HG02610 (cell line): ENCODE measurements at regions not wholly inside any gene's neighbourhood (a gene's known extent, or its start where the extent isn't known, plus 50 kb on each side); places are given as distances from the start of the nearest gene placed in this dataset.

Experiments used
- ATAC-seq: cut with Tn5 transposase; IDR thresholded peaks from one replicate; pipeline ENCODE4 v1.9.1; 2021; ENCODE audit warnings: mild to moderate bottlenecking, moderate library complexity; ENCODE audit not compliant: unreplicated experiment

GRCh38 chr6:156391061-156391672 lies 386.0 kb upstream of the ARID1B start:
- no peak for ATAC-seq

GRCh38 chr6:156390621-156391020 lies 386.6 kb upstream of the ARID1B start:
- ATAC-seq = no peak

GRCh38 chr6:156389296-156389695 lies 387.9 kb upstream of the ARID1B start:
- ATAC-seq = no peak

DNA sequence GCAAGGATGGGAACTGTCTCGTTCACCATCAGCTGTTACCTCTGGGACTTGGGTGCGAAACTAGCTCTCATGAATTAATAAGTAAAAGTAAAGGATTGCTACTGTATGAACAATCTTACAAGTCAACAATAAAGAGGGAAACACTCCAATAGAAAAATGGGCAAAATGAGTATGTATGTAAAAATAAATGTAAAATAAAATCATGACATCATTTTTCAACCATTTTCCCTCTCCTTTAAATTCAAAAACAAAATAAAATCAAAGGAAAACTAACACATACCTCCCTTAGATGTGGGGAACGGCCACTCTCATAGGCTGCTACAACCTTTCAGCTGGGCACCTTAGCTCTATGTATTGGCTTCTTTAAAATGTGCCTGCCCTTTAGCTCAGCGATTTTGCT lies 389.7 kb upstream of the ARID1B start:
- no peak for ATAC-seq

DNA sequence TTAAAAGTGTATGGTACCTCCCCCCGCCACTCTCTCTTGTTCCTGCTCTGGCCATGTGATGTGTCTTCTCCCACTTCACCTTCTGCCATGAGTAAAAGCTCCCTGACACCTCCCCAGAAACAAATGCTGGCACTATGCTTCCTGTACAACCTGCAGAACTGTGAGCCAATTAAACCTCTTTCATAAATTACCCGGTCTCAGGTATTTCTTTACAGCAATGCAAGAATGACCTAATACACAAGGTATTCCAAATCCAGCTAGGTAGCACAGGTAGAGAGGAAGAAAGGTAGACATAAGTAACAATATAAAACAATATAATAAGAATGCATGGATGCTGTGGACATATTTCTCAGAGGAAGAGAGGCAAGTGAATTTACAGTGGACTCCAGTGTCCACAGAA lies 394.1 kb upstream of the ARID1B start:
- no peak for ATAC-seq

DNA sequence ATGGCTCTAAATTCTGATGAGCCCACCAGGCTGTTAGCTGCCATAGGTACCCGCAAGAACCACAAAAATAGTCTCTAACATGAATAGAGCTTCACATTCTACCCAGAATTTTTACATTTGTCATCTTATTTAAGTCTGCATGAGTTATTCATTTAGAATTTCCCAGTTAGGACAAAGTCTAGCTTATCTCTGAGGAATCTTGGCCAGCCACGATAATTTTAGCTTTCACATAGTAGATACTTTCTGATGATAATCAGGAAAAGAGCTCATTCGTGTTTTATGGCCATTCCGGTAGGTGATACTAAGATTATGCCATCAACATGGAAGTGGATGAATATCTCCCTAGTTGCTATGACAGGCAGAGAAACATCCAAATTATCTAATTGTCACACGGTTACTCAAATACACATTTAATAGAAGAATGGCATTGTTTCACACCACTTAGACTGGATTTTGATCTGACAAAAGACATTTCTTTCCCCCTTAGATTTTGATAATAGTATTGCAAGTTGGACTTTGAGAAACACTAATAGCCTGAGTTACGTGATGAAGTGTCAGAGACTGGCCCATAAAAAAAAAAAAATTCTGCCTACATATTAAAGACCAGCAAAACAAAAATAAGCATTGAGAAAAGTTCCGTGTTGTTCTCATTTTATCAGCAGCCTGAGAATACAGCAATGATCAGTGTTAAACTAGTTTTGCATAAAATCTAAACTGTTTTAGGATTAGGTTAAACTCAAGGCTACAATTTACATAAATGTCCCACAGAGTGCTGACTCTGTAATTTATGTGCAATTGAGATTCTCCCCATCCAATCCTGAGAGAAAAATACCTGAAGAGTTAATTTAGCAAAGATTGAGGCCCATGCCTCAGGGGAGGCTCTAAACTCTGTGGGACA lies 397.5 kb upstream of the ARID1B start:
- ATAC-seq = no peak

DNA sequence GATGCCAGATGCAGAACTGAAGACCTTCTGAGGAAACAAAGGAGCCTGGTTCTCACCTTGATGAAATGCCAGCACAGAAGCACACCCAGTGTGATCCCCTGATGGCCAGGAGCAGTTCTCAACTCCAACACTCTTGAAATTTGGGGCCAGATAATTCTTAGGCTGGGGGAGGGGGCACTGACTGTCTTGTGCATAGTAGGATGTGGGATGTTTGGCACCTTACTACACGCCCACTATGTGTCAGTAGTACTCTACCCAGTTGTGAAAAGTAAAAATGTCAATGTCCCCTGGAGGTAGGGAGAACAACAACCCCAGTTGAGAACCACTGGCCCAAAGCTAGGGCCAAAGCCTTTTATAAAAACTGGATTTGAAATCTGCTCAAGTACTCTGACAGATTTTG lies 398.3 kb upstream of the ARID1B start:
- ATAC-seq = no peak

DNA sequence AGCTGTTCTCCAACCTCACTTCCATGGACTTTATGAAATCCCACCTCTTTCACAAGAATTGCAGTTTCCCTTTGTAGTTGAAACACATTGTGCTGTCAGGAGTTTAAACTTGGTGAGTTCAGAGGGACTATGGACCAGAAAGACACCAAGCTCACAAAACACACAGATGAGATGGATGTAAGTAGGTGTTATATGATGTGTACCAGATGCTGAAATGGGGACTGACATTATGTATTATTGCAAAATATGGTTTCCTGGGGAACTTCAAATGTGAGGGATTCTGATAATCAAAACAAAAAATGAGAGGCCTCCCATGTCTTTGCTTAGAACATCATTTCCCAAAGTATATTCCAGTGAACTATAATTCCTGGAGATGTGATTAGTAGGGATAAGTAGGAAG lies 401.1 kb upstream of the ARID1B start:
- no peak for ATAC-seq

DNA sequence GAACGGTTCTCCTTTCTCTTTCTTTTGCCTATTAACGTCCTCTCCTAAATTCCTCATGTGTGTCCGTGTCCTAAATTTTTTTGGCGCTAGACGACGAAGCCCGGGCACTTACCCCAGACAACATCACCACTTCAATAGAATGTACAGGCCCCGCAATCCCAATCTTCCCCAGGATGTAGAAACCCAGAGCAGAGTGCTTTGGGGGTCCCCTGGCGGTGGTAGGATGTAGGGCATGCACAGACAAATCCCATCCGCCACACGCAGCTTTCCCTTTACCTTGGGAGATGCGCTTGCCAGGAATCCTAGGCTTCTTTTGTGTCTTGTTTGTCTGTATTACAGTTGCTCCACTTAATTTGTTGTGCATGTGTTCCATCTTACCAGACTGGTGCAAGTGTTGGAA lies 417.3 kb upstream of the ARID1B start:
- no peak for ATAC-seq

DNA sequence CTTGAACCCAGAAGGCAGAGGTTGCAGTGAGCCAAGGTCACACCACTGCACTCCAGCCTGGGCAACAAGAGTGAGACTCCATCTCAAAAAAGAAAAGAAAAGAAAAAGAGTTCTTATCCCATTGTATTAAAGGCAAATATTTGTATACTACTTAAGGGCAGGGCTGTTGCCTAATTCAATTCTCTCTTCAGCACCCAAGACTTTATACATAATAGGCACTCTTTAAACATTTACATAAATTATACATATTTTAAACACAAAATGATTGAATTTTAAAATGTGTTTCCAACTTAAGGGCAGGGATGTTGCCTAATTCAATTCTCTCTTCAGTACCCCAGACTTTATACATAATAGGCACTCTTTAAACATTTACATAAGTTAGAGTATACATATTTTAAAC lies 424.3 kb upstream of the ARID1B start:
- ATAC-seq = no peak

DNA sequence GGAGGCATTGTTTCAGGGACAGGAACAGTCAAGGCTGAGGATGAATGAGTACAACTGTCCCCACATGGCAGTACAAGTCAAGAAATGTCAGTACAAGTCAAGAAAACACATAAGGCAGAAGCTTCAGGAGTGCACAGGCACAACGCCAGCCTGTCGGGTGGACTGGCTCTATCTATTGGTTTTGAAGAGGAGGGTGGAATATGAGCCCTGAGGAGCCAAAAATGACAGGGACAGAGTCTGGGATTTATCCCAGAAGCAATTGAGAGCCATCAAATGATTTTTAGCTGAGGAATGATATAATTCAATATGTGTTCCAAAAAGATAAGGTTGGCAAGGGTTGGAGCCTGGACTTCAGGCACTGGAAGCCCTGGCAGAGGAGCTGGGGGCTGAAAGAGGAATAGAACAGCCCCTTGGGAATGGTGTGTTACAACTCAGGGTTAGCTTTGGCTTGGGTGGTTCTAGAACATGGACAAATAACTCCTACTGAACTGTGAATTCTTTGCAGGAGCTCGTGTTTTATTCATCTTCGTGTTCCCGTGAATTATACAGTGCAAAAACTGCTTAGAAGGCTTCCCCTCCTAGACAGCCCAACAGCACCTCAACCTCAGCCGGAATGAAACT lies 425.7 kb upstream of the ARID1B start:
- no peak for ATAC-seq

DNA sequence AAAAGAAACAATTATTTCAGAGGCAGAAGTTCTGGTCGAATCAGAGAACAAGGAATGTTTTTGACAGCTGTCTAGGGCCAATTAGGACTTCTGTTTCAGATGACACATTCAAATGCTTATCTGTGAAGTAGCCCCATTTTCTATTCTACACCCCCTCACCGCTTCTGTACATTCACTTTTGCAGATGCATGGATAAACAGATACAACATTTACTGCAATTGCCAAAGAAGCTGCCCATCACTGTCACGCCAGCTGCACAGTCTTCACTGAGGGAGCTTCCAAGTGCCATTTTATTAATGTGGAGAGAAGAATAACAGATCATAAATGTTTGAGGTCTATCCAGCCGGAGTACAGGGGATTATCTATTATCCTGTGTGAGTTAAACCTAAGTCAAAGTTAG lies 426.8 kb upstream of the ARID1B start:
- ATAC-seq = no peak

DNA sequence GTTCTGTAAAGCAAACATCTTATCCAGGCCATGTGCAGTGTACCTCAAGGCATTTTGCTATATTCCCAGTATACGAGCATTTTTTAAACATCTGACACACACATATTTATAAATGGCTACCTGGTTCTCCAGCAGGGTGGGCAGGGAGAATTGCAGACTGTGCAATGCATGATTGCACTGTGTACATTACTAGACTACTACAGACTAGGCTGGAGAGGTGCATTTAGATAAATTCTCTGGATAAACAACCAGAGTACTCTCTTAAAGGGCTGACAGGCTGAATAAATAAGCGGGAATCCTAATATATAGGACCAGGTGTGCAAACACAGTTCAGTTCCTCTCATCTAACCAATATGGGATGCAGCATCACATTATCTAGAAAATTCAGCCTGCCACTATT lies 428.3 kb upstream of the ARID1B start:
- ATAC-seq = no peak

DNA sequence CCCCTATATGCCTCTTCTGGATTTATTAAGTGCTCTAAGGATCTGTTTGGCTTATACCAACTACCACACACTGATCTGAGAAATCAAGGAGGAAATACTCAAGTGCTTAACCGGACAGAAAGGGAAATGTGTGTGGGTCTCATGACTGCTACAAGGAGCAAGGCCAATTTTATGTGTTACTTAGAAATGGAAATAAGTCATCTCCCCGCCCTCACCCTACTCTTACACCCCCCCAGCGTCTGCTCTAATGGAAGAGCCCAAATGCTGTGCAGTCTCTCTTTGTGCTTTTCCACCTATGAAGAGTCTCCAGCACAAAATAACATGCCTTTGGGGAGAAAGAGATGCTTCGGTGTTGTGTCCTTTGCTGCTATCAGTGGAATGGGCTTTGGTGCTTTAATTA lies 428.8 kb upstream of the ARID1B start:
- ATAC-seq = no peak

DNA sequence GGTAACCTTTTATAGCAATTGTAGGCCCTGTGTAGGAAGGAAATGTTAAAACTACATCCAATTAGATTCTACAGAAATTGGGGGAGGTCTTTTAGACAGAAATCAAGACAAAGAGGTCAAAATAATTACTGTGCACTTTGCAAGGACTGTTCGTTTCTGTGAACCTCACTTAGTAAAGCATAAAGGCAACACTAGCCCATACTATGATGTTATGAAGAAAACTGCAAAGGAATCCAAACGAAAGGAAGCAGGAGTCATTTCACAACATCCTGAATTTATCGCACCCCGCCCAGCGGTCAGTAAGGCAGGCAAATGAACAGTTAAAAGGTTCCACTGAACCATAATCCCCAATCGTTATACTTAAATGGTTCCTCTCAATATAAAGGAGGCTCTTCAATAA lies 429.5 kb upstream of the ARID1B start:
- no peak for ATAC-seq

DNA sequence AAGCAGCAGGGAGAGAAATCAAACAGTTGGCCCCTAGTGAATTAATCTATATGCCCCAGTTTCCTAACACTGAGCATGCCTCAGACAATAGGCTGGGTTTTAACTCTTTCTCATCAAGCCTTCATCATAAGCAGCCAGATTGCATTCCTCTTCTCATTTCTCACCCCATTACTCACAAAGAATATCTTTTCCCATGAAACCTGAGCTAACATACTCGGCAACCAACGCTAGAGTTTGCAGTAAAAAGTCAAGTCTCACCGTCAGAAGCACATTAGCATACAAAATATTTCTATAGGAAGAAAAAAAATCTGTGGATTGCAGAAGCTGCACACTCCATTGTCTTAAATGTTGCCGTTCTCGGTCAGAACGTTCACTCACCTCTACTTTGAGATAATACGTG lies 429.9 kb upstream of the ARID1B start:
- no peak for ATAC-seq

DNA sequence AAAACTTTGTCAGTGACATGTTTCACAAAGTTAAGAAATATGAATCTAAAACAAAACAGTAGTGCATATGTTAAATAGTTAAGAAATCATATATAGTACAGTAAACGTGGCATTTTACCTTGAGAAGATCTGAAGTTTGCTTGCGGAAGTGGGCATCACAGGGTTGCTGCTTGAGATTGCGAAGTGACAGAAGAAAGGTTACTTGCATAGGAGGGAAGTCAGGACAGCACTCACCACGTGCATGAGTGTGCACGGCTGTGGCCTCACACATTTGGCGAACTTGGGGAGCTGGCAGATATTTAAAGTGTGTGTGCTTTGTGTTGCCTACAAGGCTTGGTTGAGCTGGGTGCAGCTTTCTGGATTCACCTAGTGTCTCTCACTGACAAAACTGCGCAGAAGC lies 431.5 kb upstream of the ARID1B start:
- ATAC-seq = no peak

DNA sequence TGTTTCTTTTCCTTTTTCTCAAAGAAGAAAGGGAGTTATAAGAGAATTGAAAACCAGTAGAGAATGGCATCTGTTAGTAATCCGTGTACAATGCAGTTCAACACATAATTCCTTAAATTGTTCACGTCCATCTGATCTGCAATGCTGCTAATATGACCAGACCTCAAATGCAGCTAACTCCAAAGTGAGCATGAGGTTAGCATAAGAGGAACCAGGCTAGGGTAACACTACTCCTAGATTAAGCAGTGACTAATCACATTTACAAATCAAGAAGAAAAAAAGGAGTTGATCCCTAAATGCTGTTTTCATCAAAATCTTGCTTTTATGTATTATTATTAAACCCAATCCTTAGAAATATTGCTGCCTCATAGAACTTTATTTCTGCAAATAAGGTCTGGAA lies 432.7 kb upstream of the ARID1B start:
- no peak for ATAC-seq

DNA sequence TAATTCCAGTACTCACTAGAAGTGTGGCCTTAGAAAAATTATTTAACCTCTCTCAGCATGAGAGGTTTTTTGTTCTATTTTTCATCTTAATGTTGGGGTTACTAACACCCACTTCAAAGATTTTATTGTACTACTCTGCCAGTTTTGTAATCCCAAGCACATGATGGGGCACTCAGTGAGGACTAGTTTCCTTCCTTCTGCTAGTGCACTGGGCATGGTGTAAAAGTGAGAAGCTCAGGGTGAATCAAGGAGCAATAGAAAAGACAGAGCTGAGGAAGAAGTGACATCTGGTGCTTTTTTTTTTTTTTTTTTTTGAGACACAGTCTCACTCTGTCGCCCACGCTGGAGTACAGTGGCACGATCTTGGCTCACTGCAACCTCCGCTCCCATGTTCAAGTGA lies 439.4 kb upstream of the ARID1B start:
- ATAC-seq = no peak

DNA sequence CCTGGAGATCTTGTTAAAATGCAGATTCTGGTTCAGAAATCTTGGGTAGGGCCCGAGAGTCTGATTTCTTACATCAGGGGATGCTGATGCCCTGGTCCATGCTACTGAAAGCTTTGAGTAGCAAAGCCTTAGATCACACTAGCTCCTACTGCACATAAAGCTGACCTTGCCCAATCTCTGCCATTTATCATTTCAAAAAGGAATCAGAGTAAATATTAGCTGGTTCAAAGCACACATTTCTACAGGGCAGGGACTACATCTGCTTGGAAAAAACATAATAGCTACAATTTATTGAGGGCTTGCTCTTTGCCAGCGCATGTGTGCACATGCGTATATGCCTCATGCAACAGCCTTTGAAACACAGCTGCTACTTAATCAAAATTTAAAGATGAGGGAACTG lies 440.4 kb upstream of the ARID1B start:
- no peak for ATAC-seq

- ATAC-seq = no peak
These were observed 441.1 kb upstream of the ARID1B start for GRCh38 chr6:156336089-156336488.

- no peak for ATAC-seq
These were observed 442.2 kb upstream of the ARID1B start for GRCh38 chr6:156334966-156335365.
